NCI-H2107 (cell line): ENCODE measurements at regions not wholly inside any gene's neighbourhood (a gene's known extent, or its start where the extent isn't known, plus 50 kb on each side); places are given as distances from the start of the nearest gene placed in this dataset.
"Not testable (repeated sequence)": the region's sequence is repeated elsewhere in the genome, so short reads cannot be mapped to it uniquely, and the experiment has no call there.

Experiments used
- DNase-seq: peaks from one replicate; lab custom pipeline; 2025; lab: John Stamatoyannopoulos, UW

DNA sequence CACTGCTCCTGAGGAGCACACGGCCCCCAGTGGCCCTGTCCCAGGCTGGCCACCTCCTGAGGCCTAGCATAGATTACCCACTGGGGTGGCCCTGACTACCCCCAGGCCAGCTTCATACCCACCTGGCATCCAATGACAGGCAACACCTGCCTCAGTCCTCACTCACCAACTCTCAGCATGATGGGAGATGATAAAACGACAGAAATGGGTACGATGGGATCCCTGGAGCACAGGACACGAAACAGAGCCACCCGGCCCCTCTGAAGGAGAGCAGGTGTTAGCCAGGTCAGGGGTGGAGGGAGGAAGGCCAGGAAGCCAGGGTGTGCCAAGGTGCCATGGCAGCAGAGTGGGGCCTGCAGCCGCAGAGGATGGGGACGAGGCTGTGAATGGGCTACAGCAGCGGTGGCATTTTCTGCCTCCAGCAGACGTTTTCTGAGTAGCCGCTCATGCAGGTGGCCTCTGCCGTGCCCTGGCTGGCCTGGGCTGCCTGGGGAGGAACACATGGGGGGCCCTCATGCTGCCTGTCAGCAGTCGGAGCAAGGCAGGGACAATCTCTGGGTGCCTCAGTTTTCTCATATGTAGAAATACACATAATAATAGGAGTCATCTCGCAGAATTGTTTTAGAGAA lies 50.2 kb upstream of the FGF3 start:
- DNase-seq = no peak

DNA sequence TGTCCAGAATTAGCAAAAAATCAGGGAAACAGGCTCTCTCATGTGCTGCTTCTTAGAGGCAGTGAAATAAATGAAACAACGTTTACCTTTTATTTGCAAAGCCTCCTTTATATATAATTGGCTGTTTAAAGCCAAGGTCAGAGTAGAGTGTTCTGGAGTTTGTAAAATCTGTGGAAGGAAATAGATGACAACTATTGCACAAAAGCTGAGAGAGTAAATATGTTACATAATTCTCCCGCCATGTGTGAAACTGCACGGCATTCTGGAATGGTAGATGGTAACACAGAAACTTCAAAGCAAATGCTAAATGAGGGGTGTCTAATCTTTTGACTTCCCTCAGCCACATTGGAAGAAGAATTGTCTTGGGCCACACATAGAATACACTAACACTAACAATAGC lies 51.5 kb upstream of the FGF3 start:
- no peak for DNase-seq

DNA sequence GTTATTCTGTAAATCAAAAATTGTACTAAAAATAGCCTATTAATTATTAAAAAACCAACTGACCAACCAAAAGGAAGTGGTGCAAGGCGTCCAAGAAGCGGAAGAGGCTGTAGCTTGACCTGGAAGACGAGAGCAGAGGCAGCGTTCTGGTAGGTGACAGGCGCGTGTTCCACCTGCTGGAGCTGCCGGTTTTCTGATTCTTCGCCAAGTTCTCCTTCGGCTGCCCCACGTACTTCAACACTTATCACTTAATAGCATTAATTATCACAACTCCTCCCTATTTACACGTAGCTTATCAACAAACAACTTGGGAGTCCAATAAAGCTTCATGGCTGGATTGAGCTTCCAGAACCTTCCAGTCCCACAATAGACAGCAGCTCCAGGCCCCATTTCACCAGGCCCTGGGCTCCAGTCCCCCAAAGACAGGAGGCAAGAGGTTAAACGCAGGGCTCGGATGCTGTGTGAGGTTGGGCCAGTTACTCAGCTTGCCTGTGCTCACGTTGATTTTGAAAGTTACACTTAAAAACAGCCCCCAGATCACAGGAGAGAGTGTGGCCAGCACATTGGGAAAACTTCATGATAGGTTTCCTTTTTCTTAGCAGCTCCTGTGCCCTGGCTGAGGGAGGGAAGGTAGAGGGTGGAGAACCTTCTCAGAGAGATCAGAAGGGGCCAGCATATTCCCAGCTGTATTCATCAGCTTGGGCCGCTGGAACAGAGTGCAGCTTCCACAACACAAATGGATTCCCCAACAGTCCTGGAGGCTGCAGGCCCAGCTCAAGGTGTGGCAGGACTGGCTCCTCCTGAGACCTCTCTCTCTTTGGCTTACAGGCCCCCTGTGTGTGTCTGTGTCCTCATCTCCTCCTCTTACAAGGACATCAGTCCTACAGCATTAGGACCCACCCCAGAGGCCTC lies 54.2 kb upstream of the FGF3 start:
- DNase-seq = no peak

DNA sequence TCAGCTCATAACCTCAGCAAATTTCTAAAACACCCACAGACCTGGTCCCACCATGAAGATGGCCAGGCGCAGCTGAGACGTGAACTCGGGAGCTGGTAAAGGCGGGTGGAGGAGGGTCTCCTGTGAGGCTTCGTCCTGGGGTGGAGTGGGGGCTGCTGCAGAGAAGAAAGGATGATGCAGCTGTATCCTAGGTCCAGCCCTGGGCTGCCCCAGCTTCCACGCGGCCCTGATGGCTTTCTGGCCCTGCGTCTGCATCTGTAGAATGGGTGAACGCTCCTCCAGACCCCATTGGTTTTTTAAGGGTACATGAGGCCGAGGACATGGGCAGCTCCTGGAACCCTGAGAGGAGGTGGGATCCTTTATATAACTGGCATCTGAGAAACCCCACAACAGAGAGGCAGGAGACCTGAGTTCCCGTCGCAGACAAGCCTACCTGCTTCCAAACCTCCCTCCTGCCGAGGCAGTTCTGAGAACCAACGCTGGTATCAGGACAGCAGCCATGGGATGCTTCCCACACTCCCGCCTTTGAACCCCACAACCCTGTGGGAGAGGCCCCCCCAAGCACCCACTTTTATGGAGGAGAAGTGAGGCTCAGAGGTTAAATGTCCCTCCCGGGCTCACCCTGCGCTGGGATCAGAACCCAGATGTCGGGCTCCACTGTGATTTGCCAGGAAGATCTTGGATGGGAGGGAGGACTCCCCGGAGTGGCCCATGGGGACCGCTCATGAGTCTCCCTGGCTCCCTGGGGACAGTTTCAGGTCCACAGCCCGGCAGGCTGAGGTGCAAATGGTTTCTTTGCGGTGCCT lies 55.2 kb upstream of the FGF3 start:
- DNase-seq = no peak

DNA sequence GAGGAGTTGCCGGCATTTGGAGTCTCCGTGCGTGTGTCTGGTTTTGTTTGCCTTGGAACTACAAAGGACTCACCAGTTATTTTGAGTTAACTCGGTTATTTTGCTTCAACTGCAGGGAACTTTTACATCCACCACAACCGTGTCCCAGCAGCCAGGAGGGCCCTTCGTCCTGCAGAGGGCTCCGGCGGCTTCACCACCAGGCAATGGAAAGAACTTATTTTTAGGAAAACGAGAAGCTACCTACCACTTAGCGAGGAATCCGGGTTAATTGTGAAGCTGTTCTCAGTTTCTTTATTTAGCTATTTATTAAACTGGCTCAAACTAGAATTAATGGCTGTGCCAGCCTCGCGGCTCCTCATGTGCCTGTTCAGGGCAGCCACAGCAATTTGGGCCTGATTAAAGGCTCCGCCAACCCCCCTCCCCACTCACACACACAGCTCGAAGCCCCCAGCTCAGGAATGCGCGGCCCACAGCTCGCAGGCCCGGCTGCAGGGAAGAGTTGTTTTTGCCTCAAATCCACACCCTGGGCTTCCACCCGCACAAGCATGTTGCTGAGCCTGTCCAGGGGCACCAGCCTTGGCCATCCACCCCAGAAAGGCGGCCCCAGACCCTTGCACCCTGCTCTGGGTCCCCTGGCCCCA lies 55.9 kb upstream of the FGF3 start:
- DNase-seq = no peak

DNA sequence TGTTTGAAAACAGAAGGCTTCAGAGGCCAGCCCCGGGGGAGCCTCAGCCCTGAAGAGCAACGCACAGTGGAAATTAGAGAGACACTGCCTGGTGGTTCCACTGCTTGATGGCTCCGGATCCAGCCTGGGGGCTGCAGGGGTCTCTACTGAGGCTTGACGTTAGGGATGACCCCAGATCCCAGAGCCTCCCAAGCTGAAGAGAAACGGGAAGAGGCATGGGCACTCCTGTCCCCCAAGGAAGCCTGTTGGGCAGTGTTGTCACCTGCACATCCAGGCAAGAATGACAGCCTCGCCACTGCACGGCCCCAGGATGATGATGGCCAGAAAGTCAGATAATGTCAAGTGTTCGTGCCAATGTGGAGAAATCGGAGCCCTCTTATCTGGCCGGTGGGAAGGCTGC lies 56.8 kb upstream of the FGF3 start:
- no peak for DNase-seq

DNA sequence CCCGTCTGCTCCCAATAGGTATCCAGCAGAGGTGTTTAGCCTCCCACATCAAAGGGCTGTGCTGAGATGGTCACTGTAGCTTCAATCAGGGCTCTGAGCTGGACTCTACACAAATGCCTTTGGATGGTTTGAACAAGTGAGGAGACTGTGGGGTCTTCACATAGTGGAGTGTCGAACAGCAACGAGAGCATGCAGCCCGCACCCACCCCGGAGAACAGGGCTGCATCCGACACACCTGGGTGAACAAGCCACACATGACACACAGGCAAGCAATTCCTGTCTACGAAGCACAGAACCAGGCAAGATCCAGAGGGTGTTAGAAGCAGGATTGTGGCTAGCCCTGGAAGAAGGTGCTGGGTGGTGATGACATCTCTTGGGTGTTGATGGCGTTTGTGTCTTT lies 58.0 kb upstream of the FGF3 start:
- DNase-seq = no peak

DNA sequence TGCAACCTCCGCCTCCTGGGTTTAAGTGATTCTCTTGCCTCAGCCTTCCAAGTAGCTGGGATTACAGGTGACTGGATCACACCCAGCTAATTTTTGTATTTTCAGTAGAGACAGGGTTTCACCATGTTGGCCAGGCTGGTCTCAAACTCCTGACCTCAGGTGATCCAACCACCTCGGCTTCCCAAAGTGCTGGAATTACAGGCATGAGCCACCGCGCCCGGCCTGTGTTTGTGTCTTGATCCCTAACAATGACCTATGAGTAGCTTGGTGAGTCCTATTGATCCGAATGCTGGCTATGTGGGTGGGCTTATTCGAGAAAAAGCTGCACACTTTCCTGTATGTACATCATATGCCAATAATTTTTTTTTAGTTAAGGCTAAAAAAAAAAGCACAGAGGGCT lies 58.5 kb upstream of the FGF3 start:
- DNase-seq = not testable (repeated sequence)

DNA sequence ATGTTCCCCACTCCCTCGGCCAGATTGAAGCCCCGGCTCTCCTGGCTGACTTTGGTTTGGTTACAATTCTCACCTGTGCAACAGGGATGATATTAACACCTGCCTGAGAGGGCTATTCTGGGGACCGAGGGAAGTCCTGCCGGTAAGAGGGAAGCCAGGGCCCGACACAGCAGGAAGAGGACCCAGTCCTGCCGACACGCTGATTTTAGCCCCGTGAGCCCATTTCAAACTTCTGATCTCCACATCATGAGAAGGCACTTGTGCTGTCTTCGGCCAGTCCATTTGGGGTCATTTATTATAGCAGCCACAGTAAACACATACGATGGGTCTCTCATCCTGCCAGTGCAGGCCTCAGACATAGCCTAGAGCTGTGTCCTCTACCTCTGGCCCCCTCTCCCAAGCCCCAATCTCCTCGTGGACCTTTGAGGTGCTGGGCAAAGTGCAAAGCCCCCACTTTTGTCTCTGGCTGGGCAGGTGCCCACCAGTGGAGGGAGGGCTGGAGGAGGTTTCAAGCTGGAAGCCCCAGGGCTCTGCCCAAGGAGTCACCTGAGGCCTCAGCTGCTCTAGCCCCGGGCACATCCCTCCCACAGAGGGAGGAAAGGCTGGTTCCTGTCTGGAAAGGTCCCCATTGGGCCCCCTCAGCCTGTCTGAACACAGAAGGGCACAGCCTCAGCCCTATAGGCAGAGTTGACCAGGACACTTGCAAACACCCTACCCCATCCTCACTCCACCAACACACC lies 59.1 kb upstream of the FGF3 start:
- no peak for DNase-seq

DNA sequence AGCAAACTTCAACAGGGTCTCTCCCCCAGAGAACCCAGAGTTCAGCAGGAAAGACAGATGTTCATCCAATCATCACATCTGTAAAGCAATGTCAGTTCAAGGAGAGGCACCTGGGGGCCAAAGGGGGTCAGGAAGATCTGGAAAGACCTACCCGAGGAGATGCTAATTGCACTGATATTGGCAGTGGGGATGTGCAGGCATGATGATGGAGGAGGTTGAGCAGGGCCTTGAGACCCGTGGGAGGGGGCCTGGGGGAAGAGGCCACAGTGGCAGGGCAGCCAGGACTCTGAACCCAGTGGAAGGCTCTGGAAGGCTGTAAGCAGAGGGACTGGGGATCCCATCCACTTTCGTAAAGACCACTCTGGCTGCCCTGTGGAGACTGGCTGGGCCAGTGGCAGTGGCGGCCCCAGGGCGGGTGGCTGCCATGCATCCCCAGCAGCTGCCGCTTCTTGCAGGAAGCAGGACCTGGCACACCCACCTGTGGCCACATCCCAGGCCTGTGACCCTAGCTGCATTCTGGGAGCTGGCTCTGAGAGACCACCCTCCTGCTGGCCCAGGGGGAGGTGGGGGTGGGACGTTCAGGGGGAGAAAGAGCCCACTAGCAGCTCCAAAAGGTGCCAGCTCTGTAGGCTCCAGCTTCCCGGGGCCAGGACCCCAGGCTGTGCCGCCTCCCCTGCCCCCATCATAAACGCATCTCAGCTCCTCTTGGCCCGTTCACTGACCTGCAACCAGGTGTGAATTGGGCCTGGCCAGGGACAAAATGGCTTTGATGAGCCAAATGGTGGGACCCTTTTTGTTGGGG lies 59.9 kb upstream of the FGF3 start:
- no peak for DNase-seq

DNA sequence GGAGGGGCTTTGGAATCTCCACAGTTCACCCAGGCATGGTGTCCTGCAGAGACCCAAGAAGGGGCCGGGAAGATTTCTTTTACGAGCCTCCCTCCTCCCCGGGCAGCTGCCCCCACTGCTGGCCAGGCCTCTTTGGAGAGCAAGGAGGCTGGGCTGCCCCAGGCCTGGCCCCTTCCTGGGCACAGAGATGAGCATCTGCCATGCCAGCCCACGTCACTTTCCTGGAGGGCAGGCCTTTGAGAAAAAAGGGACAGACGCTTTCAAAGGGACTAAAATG lies 60.5 kb upstream of the FGF3 start:
- no peak for DNase-seq

DNA sequence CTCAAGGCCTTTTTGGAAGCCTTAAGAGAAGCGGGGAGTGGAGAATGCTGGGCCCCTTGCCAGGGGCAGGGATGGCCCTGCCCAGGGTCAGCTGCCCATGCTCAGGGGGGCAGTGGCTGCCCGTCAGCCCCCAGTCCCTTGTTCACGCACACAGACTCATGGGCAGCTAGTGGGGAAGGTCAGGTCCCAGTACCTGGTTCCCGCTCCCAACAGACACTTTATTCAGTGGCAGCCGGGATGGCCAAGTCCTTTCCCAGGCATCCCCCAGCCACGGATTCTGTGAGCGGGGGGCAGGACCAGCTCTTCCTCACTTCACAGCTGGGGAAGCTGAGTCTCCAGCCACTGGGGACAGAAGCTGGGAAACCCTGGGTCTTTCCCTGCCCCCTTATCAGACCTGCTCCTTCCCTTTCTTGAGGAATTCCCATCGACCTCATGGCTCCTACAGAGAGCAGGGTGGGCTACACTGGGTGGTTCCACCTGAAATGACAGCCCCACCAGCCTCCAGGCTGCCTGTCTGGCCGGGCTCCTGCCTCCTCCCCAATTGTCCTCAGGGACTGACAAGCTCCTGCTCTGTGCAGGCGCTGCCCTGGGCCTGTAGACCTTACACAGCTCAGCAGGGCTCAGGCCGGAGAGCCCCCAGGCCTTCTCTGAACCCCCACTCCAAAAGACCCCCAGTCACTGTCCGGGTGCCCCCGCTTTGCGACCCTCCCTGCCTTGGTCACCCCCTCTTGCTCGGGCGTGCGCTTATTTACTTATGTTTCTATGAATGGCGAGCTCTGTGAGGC lies 61.0 kb upstream of the FGF3 start:
- DNase-seq = no peak

DNA sequence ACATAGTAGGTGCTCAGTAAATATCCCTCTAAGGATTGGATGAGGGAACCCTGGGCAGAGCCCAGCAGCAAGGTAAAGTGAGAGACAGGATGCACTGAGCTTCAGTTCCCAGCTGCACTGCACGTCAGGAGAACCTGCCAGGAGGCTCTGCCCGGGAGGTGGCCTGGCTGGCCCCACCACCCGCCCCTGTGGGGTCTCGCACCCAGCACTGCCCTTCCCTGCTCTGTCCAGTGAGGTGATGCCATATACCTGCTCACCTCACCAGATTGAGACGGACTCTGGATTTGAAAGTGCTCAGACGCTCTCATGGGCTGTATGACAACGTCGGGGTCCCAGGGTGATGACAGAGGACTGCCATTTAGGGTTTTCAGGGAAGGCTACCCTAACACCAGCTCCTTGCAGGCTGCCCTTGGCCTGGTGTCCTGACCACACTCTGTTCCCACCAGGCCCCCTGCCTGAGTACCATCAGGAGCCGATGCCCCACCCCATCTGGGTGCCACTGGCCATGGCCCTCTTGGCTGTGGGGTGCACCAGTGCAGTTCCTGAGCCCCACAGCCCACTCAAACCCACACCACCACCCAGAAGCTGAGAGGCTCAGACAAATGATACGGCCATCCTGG lies 61.7 kb upstream of the FGF3 start:
- no peak for DNase-seq

DNA sequence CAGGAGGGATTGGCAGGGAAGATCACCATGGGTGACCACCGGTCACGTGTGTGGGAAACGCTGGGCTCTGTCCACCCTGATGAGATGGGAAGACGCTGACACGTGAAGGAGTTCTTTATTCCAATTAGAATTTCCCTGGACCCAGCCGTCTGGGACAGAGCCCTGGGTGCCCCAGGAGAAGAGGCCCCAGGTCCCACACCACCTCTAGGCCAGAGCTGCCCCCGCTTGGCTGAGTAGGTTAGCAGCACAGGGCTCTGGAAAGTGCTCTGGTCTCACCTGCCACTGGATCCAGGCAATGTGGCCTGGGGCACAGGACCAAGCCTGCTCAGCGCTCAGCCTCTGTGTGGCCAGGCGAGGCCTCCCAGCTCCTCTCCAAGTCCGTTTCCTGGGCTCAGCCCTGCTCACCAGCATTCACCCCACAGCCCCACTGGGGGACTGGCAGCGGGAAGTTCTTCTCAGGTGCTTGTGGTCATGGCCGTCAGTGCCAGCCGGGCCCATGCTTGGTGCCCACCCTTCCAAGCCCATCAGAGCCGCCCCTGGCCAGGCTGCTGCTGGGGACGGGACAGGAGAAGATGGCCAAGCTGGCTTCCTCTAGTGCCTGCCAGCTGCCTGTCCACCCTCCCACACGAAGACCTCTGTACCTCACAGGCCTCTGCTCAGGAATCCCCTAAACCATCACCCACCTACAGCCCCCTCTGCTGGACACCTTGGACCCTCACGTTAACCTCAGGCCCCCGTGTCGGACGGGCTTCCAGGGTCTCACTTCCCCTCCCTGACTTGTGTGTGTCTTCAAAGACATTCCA lies 62.5 kb upstream of the FGF3 start:
- DNase-seq = no peak

DNA sequence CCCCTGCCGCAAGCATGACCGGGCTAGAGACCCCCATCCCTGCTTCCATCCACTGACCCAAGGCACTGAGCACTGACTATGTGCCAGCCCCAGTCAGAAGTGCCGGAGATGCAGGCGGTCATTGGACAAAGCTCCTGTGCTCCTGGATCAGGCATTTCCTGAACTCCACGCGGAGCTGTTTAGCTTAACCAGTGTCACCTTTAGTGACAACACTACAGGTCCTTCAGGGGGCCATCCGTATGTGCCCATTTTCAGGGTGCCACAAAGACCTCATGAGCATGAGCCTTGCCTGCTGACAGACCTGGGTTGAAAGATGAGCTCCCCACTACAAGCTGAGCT lies 63.0 kb upstream of the FGF3 start:
- no peak for DNase-seq

DNA sequence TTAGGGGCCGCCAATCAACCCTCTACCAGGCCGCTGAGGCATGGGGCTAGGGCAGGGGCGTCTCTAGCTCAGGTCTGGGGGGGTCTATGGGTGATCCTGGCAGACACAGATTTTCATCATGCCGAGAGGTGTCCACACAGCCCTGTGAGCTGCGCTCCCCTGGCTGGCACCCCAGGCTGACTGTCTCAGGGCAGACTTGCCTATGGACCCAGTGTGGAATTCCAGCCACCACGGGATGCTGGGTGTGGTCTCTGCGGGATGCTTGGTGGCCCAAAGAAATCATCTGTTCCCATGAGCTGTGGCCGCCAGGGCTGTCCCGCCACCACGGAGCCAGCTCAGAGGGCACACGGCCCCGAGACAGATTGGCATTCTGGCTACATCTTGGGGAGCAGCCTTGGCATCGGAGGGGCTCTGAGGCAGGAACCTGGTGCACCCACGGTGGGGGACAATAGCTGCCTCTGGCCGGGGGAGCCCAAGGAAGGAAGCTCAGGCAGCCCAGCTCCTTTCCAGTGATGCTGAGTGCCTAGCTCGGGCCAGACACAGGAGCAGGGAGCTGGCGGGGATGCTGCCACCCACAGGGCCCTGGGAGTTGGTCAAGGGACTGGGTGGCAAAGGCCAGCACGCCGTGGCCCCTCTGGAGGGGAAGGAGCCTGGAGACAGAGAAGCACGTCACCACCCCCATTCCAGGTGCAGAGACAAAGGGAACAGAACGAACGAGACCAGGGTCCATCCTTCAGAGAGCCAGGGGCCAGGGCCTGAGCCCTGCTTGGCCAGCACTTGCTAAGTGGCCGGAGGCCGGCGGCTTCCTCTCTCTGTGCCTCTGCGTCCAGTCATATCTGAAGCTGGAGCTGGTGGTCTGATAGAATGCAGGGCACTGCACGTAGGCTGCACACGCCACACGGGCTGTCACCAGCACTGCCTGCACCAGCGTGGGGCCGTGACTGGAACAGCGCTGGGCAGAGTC lies 64.4 kb upstream of the FGF3 start:
- no peak for DNase-seq

DNA sequence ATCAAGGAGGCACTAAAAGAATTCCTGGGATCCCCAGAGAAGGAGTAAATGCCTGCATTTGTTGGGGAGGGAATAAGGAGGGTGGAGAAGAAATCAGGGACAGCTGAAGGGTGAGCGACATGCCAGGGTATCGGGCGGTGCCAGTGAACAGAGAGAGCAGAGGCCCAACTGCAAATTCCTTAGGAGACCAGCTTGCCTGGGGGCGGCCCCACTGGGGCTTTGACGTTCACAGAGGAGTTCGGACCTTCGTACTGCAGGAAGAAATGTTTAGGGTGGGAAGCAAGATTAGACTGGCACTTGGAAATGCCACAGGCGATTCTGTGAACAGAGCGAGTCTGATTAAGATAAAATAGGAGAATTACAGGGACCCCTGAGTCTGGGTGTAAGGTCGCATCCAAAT lies 65.1 kb upstream of the FGF3 start:
- DNase-seq = no peak

DNA sequence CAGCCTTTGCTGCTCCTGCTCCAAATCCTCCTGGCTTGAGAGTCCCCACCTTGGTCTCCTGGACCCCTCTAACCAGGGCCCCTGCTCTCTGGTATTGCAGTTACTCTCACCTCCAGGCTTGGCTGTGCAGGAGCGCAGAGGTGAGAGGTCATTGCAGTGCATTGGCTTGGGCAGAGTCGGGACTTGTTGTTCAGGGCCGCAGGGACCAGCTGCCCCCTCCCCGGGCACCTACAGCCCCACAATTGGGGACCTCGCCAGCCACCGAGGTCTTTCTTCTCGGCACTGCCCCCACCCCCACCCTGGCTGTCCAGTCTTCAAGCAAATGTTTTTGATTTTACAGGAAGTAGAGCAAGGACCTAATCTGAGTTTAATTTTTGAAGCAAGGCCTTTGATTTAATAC lies 65.5 kb upstream of the FGF3 start:
- DNase-seq = no peak
